Common myeloid progenitor, CD34-positive (primary cell): ENCODE measurements at regions not wholly inside any gene's neighbourhood (a gene's known extent, or its start where the extent isn't known, plus 50 kb on each side); places are given as distances from the start of the nearest gene placed in this dataset.

Experiments used
- CTCF ChIA-PET: fragments of 350-600 bp; sonication (Branson Sonifier 250); formaldehyde crosslinking; loops from one replicate; lab custom pipeline; 2021; ENCODE audit warnings: antibody characterized with exemption; lab: Charles Lee
- POLR2A ChIA-PET: fragments of 350-600 bp; sonication (Branson Sonifier 250); formaldehyde crosslinking; loops from one replicate; lab custom pipeline; 2021; ENCODE audit warnings: antibody characterized with exemption; lab: Charles Lee
- DNase-seq, 3 donors: peaks; one replicate each; pipeline versions ENCODE4 v3.0.0 to v3.0.0-alpha.2; 2013
- H3K27ac ChIP-seq, 2 experiments: 1 replicate in 1 of 2; 2 replicates in 1 of 2; pipeline ENCODE4 v1.7.0; 2013; ENCODE audit warnings: inconsistent platforms in 2 of 2, low read length in 2 of 2, mild to moderate bottlenecking in 2 of 2, low read depth in 1 of 2, moderate library complexity in 1 of 2; ENCODE audit not compliant: severe bottlenecking in 2 of 2, insufficient read depth in 1 of 2, poor library complexity in 1 of 2
- H3K27me3 ChIP-seq, 5 experiments: replicated peaks in 2 of 5; 1 replicate in 3 of 5; 2 replicates in 2 of 5; pipeline versions ENCODE4 v1.6.1 to v1.7.0; 2013; ENCODE audit warnings: low read length in 4 of 5, mild to moderate bottlenecking in 2 of 5, moderate library complexity in 2 of 5, inconsistent platforms in 1 of 5; ENCODE audit not compliant: insufficient read depth in 5 of 5, control insufficient read depth in 4 of 5
- H3K36me3 ChIP-seq, 4 experiments: 1 replicate in 2 of 4; 2 replicates in 2 of 4; pipeline versions ENCODE4 v1.6.1 to v1.7.0; 2013; ENCODE audit warnings: low read length in 3 of 4, control low read depth in 1 of 4, mild to moderate bottlenecking in 1 of 4; ENCODE audit not compliant: control insufficient read depth in 4 of 4, insufficient read depth in 4 of 4
- H3K4me1 ChIP-seq, 4 experiments: 1 replicate in 3 of 4; 2 replicates in 1 of 4; pipeline versions ENCODE4 v1.6.1 to v1.7.1; 2013; ENCODE audit warnings: low read length in 3 of 4, mild to moderate bottlenecking in 3 of 4, control low read depth in 1 of 4, inconsistent platforms in 1 of 4, moderate library complexity in 1 of 4; ENCODE audit not compliant: control insufficient read depth in 4 of 4, insufficient read depth in 4 of 4; ENCODE audit errors: control extremely low read depth in 1 of 4
- H3K4me3 ChIP-seq, 7 experiments: 1 replicate in 4 of 7; 2 replicates in 3 of 7; pipeline versions ENCODE4 v1.5.1 to v1.7.0; 2013; ENCODE audit warnings: mild to moderate bottlenecking in 7 of 7, low read length in 6 of 7, moderate library complexity in 6 of 7, inconsistent platforms in 2 of 7, low read depth in 2 of 7, control low read depth in 1 of 7; ENCODE audit not compliant: insufficient read depth in 4 of 7, control insufficient read depth in 1 of 7; ENCODE audit errors: extremely low read depth in 1 of 7
- H3K9me3 ChIP-seq, 5 experiments: 1 replicate in 4 of 5; 2 replicates in 1 of 5; pipeline versions ENCODE4 v1.6.1 to v1.7.1; 2013; ENCODE audit warnings: low read length in 4 of 5, mild to moderate bottlenecking in 2 of 5, inconsistent platforms in 1 of 5, low read depth in 1 of 5, moderate library complexity in 1 of 5; ENCODE audit not compliant: control insufficient read depth in 4 of 5, insufficient read depth in 2 of 5; ENCODE audit errors: control extremely low read depth in 1 of 5
- WGBS: methylation state at CpG from one replicate; pipeline ENCODE4 v1.1.5; 2013; ENCODE audit not compliant: insufficient coverage; 5-methylcytosine and 5-hydroxymethylcytosine counted together

DNA sequence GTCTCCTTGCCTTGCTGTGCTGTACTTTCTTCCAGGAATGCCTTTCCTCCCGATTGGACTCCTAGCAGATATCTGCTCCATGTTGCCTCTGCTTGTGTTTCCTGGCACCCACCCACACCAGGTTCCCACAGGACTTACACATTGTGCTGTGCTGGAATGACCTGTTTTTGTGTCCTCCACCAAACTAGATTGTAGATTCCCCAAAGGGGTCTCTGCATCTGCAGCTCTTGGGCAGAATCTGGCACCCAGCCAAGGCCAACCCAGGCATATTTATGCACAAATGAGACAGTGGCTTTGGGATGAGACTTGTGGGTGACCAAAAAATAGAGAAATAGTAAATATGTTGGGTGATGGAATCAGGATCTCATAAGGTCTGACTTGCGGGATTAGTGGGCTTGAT, 278.2 kb downstream of the RRAGC start:
- POLR2A ChIA-PET = no interaction called here
- Histone ChIP-seq H3K4me1 (peaks cover 0 to 19% (median 4%) of the 10 kb centered on the region in 4 experiments), H3K36me3 (no peaks in the 10 kb centered on the region), H3K9me3 (no peaks in the 10 kb centered on the region), H3K27ac (no peak overlapping the region), H3K27me3 (peaks cover 15 to 58% (median 31%) of the 10 kb centered on the region in 5 experiments), H3K4me3 (no peak overlapping the region)
- no peak for DNase-seq
- WGBS = 50% methylated on average over 2 of the region's 2 CpGs
- CTCF ChIA-PET = no interaction called here

DNA sequence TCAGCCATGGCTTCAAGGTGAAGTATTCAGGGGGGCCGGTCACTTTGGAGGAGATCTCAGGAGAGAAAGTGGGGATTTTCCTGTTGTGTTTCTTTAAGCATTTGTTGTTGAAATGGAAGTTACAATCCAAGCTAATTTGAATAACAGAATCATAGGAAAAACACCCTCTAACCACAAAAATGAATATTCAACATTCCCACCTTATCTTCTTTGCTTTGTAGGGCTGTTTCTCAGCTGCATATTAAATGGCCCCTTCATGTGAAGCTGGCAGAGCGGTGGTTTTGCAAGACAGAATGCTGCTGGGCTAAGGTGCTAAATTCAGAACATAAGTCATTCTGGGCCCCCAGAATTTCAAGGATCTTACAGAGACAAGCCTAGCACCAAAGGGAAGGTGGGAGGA, 279.0 kb downstream of the RRAGC start:
- POLR2A ChIA-PET = no interaction called here
- Histone ChIP-seq H3K36me3 (no peaks in the 10 kb centered on the region), H3K9me3 (no peaks in the 10 kb centered on the region), H3K27me3 (peaks cover 15 to 66% (median 34%) of the 10 kb centered on the region in 5 experiments), H3K27ac (no peak overlapping the region), H3K4me3 (no peak overlapping the region), H3K4me1 (peaks cover 0 to 19% (median 4%) of the 10 kb centered on the region in 4 experiments)
- no peak for DNase-seq
- 100% methylated on average over 1 of the region's 2 CpGs for WGBS
- CTCF ChIA-PET = no interaction called here

DNA sequence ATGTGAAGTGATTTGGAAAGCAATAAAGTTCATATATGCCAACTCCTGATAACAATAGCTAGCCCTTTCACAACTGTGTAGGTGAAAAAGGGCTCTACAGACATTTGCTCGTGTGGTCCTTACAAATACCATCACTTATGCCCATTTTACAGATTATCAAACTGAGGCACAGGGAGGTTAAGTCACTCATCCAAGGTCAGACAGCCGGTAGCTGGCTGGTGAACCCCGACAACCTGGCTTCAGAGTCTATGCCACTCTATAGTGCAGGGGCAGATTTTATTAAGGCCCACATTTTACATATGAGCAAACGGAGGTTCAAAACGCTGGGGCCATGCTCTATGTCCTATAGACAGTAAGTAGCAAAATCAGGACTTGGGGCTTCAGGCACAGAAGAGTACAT, 280.5 kb downstream of the RRAGC start:
- Histone ChIP-seq H3K9me3 (no peaks in the 10 kb centered on the region), H3K36me3 (no peaks in the 10 kb centered on the region), H3K27me3 (peaks cover 15 to 69% (median 34%) of the 10 kb centered on the region in 5 experiments), H3K4me1 (peaks cover 0 to 9% (median 4%) of the 10 kb centered on the region in 4 experiments), H3K27ac (no peak overlapping the region), H3K4me3 (peak overlapping the region in 1 of 7 experiments; percentile 37)
- 91% methylated on average over 5 of the region's 5 CpGs for WGBS
- ChIA-PET CTCF (no interaction called here), POLR2A (no interaction called here)
- DNase-seq = no peak

- no peak overlapping the region for H3K27ac ChIP-seq
- peak overlapping the region in 4 of 7 experiments; percentile 3 to 65 (median 39) for H3K4me3 ChIP-seq
- ChIA-PET CTCF (interaction anchor here (1.3 kb wide), 1 partner anchor 9 kb away, joined by 3 read pairs; no protein-coding TSS in a partner anchor), POLR2A (no interaction called here)
- peaks cover 13 to 71% (median 34%) of the 10 kb centered on the region in 5 experiments for H3K27me3 ChIP-seq
- peak in 1 of 3 donors; percentile 20 for DNase-seq
- H3K4me1 ChIP-seq = peaks cover 0 to 9% (median 4%) of the 10 kb centered on the region in 4 experiments
- WGBS = 2% methylated on average over 65 of the region's 66 CpGs
- H3K9me3 ChIP-seq = no peaks in the 10 kb centered on the region
- no peaks in the 10 kb centered on the region for H3K36me3 ChIP-seq
Observed at GRCh38 chr1:38578271-38578951, 281.2 kb downstream of the RRAGC start.

DNA sequence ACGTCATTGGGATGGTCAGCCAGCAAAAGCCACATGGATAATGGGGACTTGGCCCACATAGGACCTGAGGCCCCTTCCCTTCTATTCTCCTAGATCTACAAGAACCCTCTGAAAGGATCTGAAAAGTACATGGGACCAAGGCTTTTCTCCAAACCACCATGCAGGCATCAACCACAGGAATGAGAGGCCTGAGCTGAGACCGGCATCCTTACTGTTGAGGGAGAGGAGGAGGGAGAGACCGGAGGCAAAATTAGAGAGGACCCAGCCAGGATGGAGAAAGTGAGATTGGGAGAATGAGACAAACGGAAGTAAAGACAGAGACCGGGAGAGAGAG, 281.7 kb downstream of the RRAGC start:
- Histone ChIP-seq H3K4me1 (peaks cover 0 to 9% (median 4%) of the 10 kb centered on the region in 4 experiments), H3K27me3 (peaks cover 13 to 71% (median 34%) of the 10 kb centered on the region in 5 experiments), H3K27ac (no peak overlapping the region), H3K36me3 (no peaks in the 10 kb centered on the region), H3K4me3 (peak overlapping the region in 1 of 7 experiments; percentile 65), H3K9me3 (no peaks in the 10 kb centered on the region)
- 24% methylated on average over 5 of the region's 5 CpGs for WGBS
- no peak for DNase-seq
- POLR2A ChIA-PET = no interaction called here
- CTCF ChIA-PET = interaction anchor here (1.3 kb wide), 1 partner anchor 8 kb away, joined by 3 read pairs; no protein-coding TSS in a partner anchor

GRCh38 chr1:38577385-38577784, 282.2 kb downstream of the RRAGC start:
- H3K27ac ChIP-seq = no peak overlapping the region
- 80% methylated on average over 1 of the region's 4 CpGs for WGBS
- POLR2A ChIA-PET = no interaction called here
- H3K36me3 ChIP-seq = no peaks in the 10 kb centered on the region
- H3K9me3 ChIP-seq = no peaks in the 10 kb centered on the region
- CTCF ChIA-PET = interaction anchor here (1.3 kb wide), 1 partner anchor 8 kb away, joined by 3 read pairs; no protein-coding TSS in a partner anchor
- peaks cover 0 to 9% (median 4%) of the 10 kb centered on the region in 4 experiments for H3K4me1 ChIP-seq
- no peak for DNase-seq
- no peak overlapping the region for H3K4me3 ChIP-seq
- H3K27me3 ChIP-seq = peaks cover 13 to 70% (median 36%) of the 10 kb centered on the region in 5 experiments

GRCh38 chr1:38576241-38576640, 283.3 kb downstream of the RRAGC start:
- DNase-seq = no peak
- ChIA-PET CTCF (interaction anchor here (1.5 kb wide), 1 partner anchor 11 kb away, joined by 4 read pairs; no protein-coding TSS in a partner anchor), POLR2A (no interaction called here)
- Histone ChIP-seq H3K27me3 (peaks cover 13 to 72% (median 36%) of the 10 kb centered on the region in 5 experiments), H3K9me3 (no peaks in the 10 kb centered on the region), H3K4me1 (peaks cover 0 to 9% (median 4%) of the 10 kb centered on the region in 4 experiments), H3K4me3 (no peak overlapping the region), H3K36me3 (no peaks in the 10 kb centered on the region), H3K27ac (no peak overlapping the region)
- 88% methylated on average over 6 of the region's 6 CpGs for WGBS
